ENCODE measurements at regions not wholly inside any gene's neighbourhood (a gene's known extent, or its start where the extent isn't known, plus 50 kb on each side); places are given as distances from the start of the nearest gene placed in this dataset.

GRCh38 chr2:57552885-57553284 is 493.7 kb upstream of the VRK2 start:
- no peaks in the 10 kb centered on the region for H3F3A ChIP-seq (ENCODE audit: insufficient read depth)
- peak; percentile 2 for DNase-seq
- in situ Hi-C loops (cut with MboI), result no loop called here

GRCh38 chr2:57554348-57554747 is 492.3 kb upstream of the VRK2 start:
- DNase-seq, result no peak
- H3K4me2 ChIP-seq (ENCODE audit: unreplicated experiment), result no peak overlapping the region
- no peaks in the 10 kb centered on the region for H3K9me3 ChIP-seq (ENCODE audit: low read depth)
- H3K27ac ChIP-seq, result no peak overlapping the region
- H3K27me3 ChIP-seq (replicated peaks; ENCODE audit: insufficient read depth), result no peaks in the 10 kb centered on the region
- H3K4me1 ChIP-seq (ENCODE audit: insufficient read depth), result no peaks in the 10 kb centered on the region
- in situ Hi-C loops (cut with MboI), result no loop called here
- H3K9me2 ChIP-seq (ENCODE audit: insufficient read depth), result no peaks in the 10 kb centered on the region
- no peaks in the 10 kb centered on the region for H4K20me1 ChIP-seq (ENCODE audit: insufficient read depth)
- H2AFZ ChIP-seq, result no peak overlapping the region
- TF ChIP-seq EZH2 (IDR thresholded peaks at IDR 0.05; ENCODE audit: insufficient read depth, poor library complexity, severe bottlenecking) (no peak), EZH2phosphoT487 (IDR thresholded peaks at IDR 0.05; ENCODE audit: insufficient read depth, low read depth) (no peak)
- no peak overlapping the region for H3K4me3 ChIP-seq
- H3K79me2 ChIP-seq (ENCODE audit: insufficient read depth), result no peaks in the 10 kb centered on the region
- H3F3A ChIP-seq (ENCODE audit: insufficient read depth), result no peaks in the 10 kb centered on the region
- H3K9ac ChIP-seq, result no peak overlapping the region
- H3K36me3 ChIP-seq (ENCODE audit: low read depth), result no peaks in the 10 kb centered on the region

More at GRCh38 chr2:57552885-57553284, 493.7 kb upstream of the VRK2 start:
- H3K9ac ChIP-seq, result no peak overlapping the region
- H3K4me1 ChIP-seq (ENCODE audit: insufficient read depth), result no peaks in the 10 kb centered on the region
- H3K36me3 ChIP-seq (ENCODE audit: low read depth), result no peaks in the 10 kb centered on the region
- no peaks in the 10 kb centered on the region for H3K27me3 ChIP-seq (replicated peaks; ENCODE audit: insufficient read depth)
- H3K79me2 ChIP-seq (ENCODE audit: insufficient read depth), result no peaks in the 10 kb centered on the region
- TF ChIP-seq EZH2 (IDR thresholded peaks at IDR 0.05; ENCODE audit: insufficient read depth, poor library complexity, severe bottlenecking) (no peak), EZH2phosphoT487 (IDR thresholded peaks at IDR 0.05; ENCODE audit: insufficient read depth, low read depth) (no peak)
- no peak overlapping the region for H3K27ac ChIP-seq
- H3K9me3 ChIP-seq (ENCODE audit: low read depth), result no peaks in the 10 kb centered on the region
- no peak overlapping the region for H3K4me2 ChIP-seq (ENCODE audit: unreplicated experiment)
- no peaks in the 10 kb centered on the region for H3K9me2 ChIP-seq (ENCODE audit: insufficient read depth)
- no peak overlapping the region for H2AFZ ChIP-seq
- no peaks in the 10 kb centered on the region for H4K20me1 ChIP-seq (ENCODE audit: insufficient read depth)
- 32 to 35% methylated on average over 3 of the region's 3 CpGs for WGBS, 2 experiments (ENCODE audit: low coverage in 1 of 2, low lambda C conversion rate in 2 of 2, missing lambda C conversion rate in 2 of 2)
- no peak overlapping the region for H3K4me3 ChIP-seq

- no peaks in the 10 kb centered on the region for H3K79me2 ChIP-seq (ENCODE audit: insufficient read depth)
- H3K4me2 ChIP-seq (ENCODE audit: unreplicated experiment), result no peak overlapping the region
- H3K4me3 ChIP-seq, result no peak overlapping the region
- no peak overlapping the region for H3K9ac ChIP-seq
- in situ Hi-C loops (cut with MboI), result no loop called here
- H4K20me1 ChIP-seq (ENCODE audit: insufficient read depth), result no peaks in the 10 kb centered on the region
- 56 to 68% methylated on average over 5 of the region's 5 CpGs for WGBS, 2 experiments (ENCODE audit: low coverage in 1 of 2, low lambda C conversion rate in 2 of 2, missing lambda C conversion rate in 2 of 2)
- H3K4me1 ChIP-seq (ENCODE audit: insufficient read depth), result no peaks in the 10 kb centered on the region
- no peak for DNase-seq
- H2AFZ ChIP-seq, result no peak overlapping the region
- no peaks in the 10 kb centered on the region for H3K9me2 ChIP-seq (ENCODE audit: insufficient read depth)
- no peak overlapping the region for H3K27ac ChIP-seq
- H3K27me3 ChIP-seq (replicated peaks; ENCODE audit: insufficient read depth), result no peaks in the 10 kb centered on the region
- no peaks in the 10 kb centered on the region for H3K36me3 ChIP-seq (ENCODE audit: low read depth)
- no peaks in the 10 kb centered on the region for H3K9me3 ChIP-seq (ENCODE audit: low read depth)
- TF ChIP-seq EZH2 (IDR thresholded peaks at IDR 0.05; ENCODE audit: insufficient read depth, poor library complexity, severe bottlenecking) (no peak), EZH2phosphoT487 (IDR thresholded peaks at IDR 0.05; ENCODE audit: insufficient read depth, low read depth) (no peak)
- no peaks in the 10 kb centered on the region for H3F3A ChIP-seq (ENCODE audit: insufficient read depth)
Measured at GRCh38 chr2:57558312-57558711, 488.3 kb upstream of the VRK2 start.

GRCh38 chr2:57562495-57562894 is 484.1 kb upstream of the VRK2 start:
- no peaks in the 10 kb centered on the region for H3K36me3 ChIP-seq (ENCODE audit: low read depth)
- no peak overlapping the region for H3K27ac ChIP-seq
- no peak for DNase-seq
- H3K9me3 ChIP-seq (ENCODE audit: low read depth), result no peaks in the 10 kb centered on the region
- H3K9me2 ChIP-seq (ENCODE audit: insufficient read depth), result no peaks in the 10 kb centered on the region
- in situ Hi-C loops (cut with MboI), result no loop called here
- H3K9ac ChIP-seq, result no peak overlapping the region
- H3F3A ChIP-seq (ENCODE audit: insufficient read depth), result no peaks in the 10 kb centered on the region
- no peak overlapping the region for H3K4me3 ChIP-seq
- H3K4me2 ChIP-seq (ENCODE audit: unreplicated experiment), result no peak overlapping the region
- H2AFZ ChIP-seq, result no peak overlapping the region
- no peaks in the 10 kb centered on the region for H3K4me1 ChIP-seq (ENCODE audit: insufficient read depth)
- H3K79me2 ChIP-seq (ENCODE audit: insufficient read depth), result no peaks in the 10 kb centered on the region
- H4K20me1 ChIP-seq (ENCODE audit: insufficient read depth), result no peaks in the 10 kb centered on the region
- 0% methylated on average over 1 of the region's 1 CpG for WGBS, 2 experiments (ENCODE audit: low coverage in 1 of 2, low lambda C conversion rate in 2 of 2, missing lambda C conversion rate in 2 of 2)
- H3K27me3 ChIP-seq (replicated peaks; ENCODE audit: insufficient read depth), result no peaks in the 10 kb centered on the region
- no peak for TF ChIP-seq EZH2 (IDR thresholded peaks at IDR 0.05; ENCODE audit: insufficient read depth, poor library complexity, severe bottlenecking)
- TF ChIP-seq EZH2phosphoT487 (IDR thresholded peaks at IDR 0.05; ENCODE audit: insufficient read depth, low read depth), result no peak

GRCh38 chr2:57563015-57563414 is 483.6 kb upstream of the VRK2 start:
- Histone ChIP-seq H4K20me1 (ENCODE audit: insufficient read depth) (no peaks in the 10 kb centered on the region), H2AFZ (no peak overlapping the region), H3K4me2 (ENCODE audit: unreplicated experiment) (no peak overlapping the region), H3K9ac (no peak overlapping the region), H3K27me3 (replicated peaks; ENCODE audit: insufficient read depth) (no peaks in the 10 kb centered on the region), H3K27ac (no peak overlapping the region), H3K9me2 (ENCODE audit: insufficient read depth) (no peaks in the 10 kb centered on the region), H3K36me3 (ENCODE audit: low read depth) (no peaks in the 10 kb centered on the region), H3K4me3 (no peak overlapping the region), H3K79me2 (ENCODE audit: insufficient read depth) (no peaks in the 10 kb centered on the region), H3K9me3 (ENCODE audit: low read depth) (no peaks in the 10 kb centered on the region), H3F3A (ENCODE audit: insufficient read depth) (no peaks in the 10 kb centered on the region), H3K4me1 (ENCODE audit: insufficient read depth) (no peaks in the 10 kb centered on the region)
- DNase-seq, result no peak
- 10 to 15% methylated on average over 3 of the region's 3 CpGs for WGBS, 2 experiments (ENCODE audit: low coverage in 1 of 2, low lambda C conversion rate in 2 of 2, missing lambda C conversion rate in 2 of 2)
- TF ChIP-seq EZH2 (IDR thresholded peaks at IDR 0.05; ENCODE audit: insufficient read depth, poor library complexity, severe bottlenecking) (no peak), EZH2phosphoT487 (IDR thresholded peaks at IDR 0.05; ENCODE audit: insufficient read depth, low read depth) (no peak)
- in situ Hi-C loops (cut with MboI), result no loop called here

Measured in GM23248 (cell line).